GOT3 (cell line): ENCODE measurements at regions not wholly inside any gene's neighbourhood (a gene's known extent, or its start where the extent isn't known, plus 50 kb on each side); places are given as distances from the start of the nearest gene placed in this dataset.
"Not testable (repeated sequence)": the region's sequence is repeated elsewhere in the genome, so short reads cannot be mapped to it uniquely, and the experiment has no call there.

Experiments used
- DNase-seq: peaks from one replicate; lab custom pipeline; 2025; ENCODE audit warnings: mixed read lengths; lab: John Stamatoyannopoulos, UW

GRCh38 chr1:173300061-173301044 is 93.2 kb upstream of the TNFSF4 start:
- DNase-seq = no peak

GRCh38 chr1:173301507-173301906 is 94.4 kb upstream of the TNFSF4 start:
- DNase-seq = no peak

- DNase-seq = no peak
These were observed 95.2 kb upstream of the TNFSF4 start for GRCh38 chr1:173302366-173302765.

- no peak for DNase-seq
These were observed 96.0 kb upstream of the TNFSF4 start for GRCh38 chr1:173302890-173303829.

- DNase-seq = no peak
These were observed 96.9 kb upstream of the TNFSF4 start for GRCh38 chr1:173303984-173304383.

GRCh38 chr1:173304529-173305227 is 97.5 kb upstream of the TNFSF4 start:
- DNase-seq = no peak

GRCh38 chr1:173307845-173308244 is 100.7 kb upstream of the TNFSF4 start:
- DNase-seq = no peak

GRCh38 chr1:173314656-173315055 is 107.5 kb upstream of the TNFSF4 start:
- no peak for DNase-seq

- DNase-seq = no peak
These were observed 108.2 kb upstream of the TNFSF4 start for GRCh38 chr1:173315296-173315695.

- DNase-seq = no peak
These were observed 111.7 kb upstream of the TNFSF4 start for GRCh38 chr1:173318788-173319187.

GRCh38 chr1:173324352-173324751 is 117.2 kb upstream of the TNFSF4 start:
- not testable (repeated sequence) for DNase-seq

- not testable (repeated sequence) for DNase-seq
These were observed 120.9 kb upstream of the TNFSF4 start for GRCh38 chr1:173327987-173328386.

- DNase-seq = no peak
These were observed 121.8 kb upstream of the TNFSF4 start for GRCh38 chr1:173328961-173329360.

GRCh38 chr1:173329726-173330125 is 122.6 kb upstream of the TNFSF4 start:
- no peak for DNase-seq

- no peak for DNase-seq
These were observed 123.2 kb upstream of the TNFSF4 start for GRCh38 chr1:173330149-173330951.

- not testable (repeated sequence) for DNase-seq
These were observed 123.9 kb upstream of the TNFSF4 start for GRCh38 chr1:173330952-173331548.

GRCh38 chr1:173332026-173332425 is 124.9 kb upstream of the TNFSF4 start:
- DNase-seq = no peak

- no peak for DNase-seq
These were observed 126.5 kb upstream of the TNFSF4 start for GRCh38 chr1:173333581-173333980.

- DNase-seq = no peak
These were observed 130.0 kb upstream of the TNFSF4 start for GRCh38 chr1:173337126-173337525.

- no peak for DNase-seq
These were observed 134.2 kb upstream of the TNFSF4 start for GRCh38 chr1:173341307-173341706.

- DNase-seq = no peak
These were observed 134.8 kb upstream of the TNFSF4 start for GRCh38 chr1:173341971-173342370.
